WTC11 (cell line): ENCODE measurements at regions not wholly inside any gene's neighbourhood (a gene's known extent, or its start where the extent isn't known, plus 50 kb on each side); places are given as distances from the start of the nearest gene placed in this dataset.

Experiments used
- ATAC-seq: fragments of 200-7000 bp; cut with Tn5 transposase; 2 replicates; pipeline ENCODE4 v1.10.0; 2021; ENCODE audit warnings: mild to moderate bottlenecking, moderate library complexity
- CTCF ChIA-PET: fragments of 300-600 bp; sonication (Branson Sonifier 250); formaldehyde crosslinking; loops from one replicate; lab custom pipeline; 2021; ENCODE audit warnings: antibody characterized with exemption; lab: Charles Lee
- POLR2A ChIA-PET: fragments of 350-600 bp; sonication (Branson Sonifier 250); formaldehyde crosslinking; loops from one replicate; lab custom pipeline; 2021; ENCODE audit warnings: antibody characterized with exemption; lab: Charles Lee
- DNase-seq: peaks from one replicate; pipeline ENCODE4 v3.0.0; 2021; ENCODE audit warnings: low spot score
- H3K27ac Mint-ChIP-seq: 2 replicates; pipeline ENCODE4 v1.8.0; 2021; ENCODE audit warnings: mixed read lengths
- H3K27me3 Mint-ChIP-seq: 2 replicates; pipeline ENCODE4 v1.8.0; 2021; ENCODE audit warnings: low read depth, mild to moderate bottlenecking, moderate library complexity, mixed read lengths
- H3K36me3 Mint-ChIP-seq: 2 replicates; pipeline ENCODE4 v1.8.0; 2021; ENCODE audit warnings: mixed read lengths
- H3K4me1 Mint-ChIP-seq: 2 replicates; pipeline ENCODE4 v1.8.0; 2022; ENCODE audit warnings: mixed read lengths
- H3K4me3 Mint-ChIP-seq: 2 replicates; pipeline ENCODE4 v1.8.0; 2021; ENCODE audit warnings: mild to moderate bottlenecking, moderate library complexity, mixed read lengths
- H3K9me3 Mint-ChIP-seq: 2 replicates; pipeline ENCODE4 v1.8.0; 2021; ENCODE audit warnings: mixed read lengths
- ARID4B ChIP-seq: sonication (generic); formaldehyde crosslinking; IDR thresholded peaks from 2 replicates; pipeline ENCODE4 v1.8.0; 2023; ENCODE audit warnings: missing genetic modification reagents, mild to moderate bottlenecking, borderline replicate concordance
- CTCF ChIP-seq: fragments of 200-600 bp; IDR thresholded peaks from 2 replicates; pipeline ENCODE4 v1.8.0; 2022; ENCODE audit warnings: antibody characterized with exemption
- ESRRA ChIP-seq: sonication (generic); formaldehyde crosslinking; IDR thresholded peaks from 2 replicates; pipeline ENCODE4 v1.8.1; 2022; ENCODE audit warnings: mild to moderate bottlenecking, missing genetic modification reagents, borderline replicate concordance
- ETV6 ChIP-seq: sonication (generic); formaldehyde crosslinking; IDR thresholded peaks from 2 replicates; pipeline ENCODE4 v1.8.1; 2022; ENCODE audit warnings: mild to moderate bottlenecking, missing genetic modification reagents
- GABPB1 ChIP-seq: sonication (generic); formaldehyde crosslinking; IDR thresholded peaks from 2 replicates; pipeline ENCODE4 v1.8.1; 2023; ENCODE audit warnings: mild to moderate bottlenecking, missing genetic modification reagents
- MYBL2 ChIP-seq: sonication (generic); formaldehyde crosslinking; IDR thresholded peaks from 2 replicates; pipeline ENCODE4 v1.8.1; 2023; ENCODE audit warnings: mild to moderate bottlenecking, moderate library complexity, missing genetic modification reagents
- NFE2L1 ChIP-seq: sonication (generic); formaldehyde crosslinking; IDR thresholded peaks from 2 replicates; pipeline ENCODE4 v1.8.1; 2023; ENCODE audit warnings: missing genetic modification reagents
- NFYB ChIP-seq: sonication (generic); formaldehyde crosslinking; conservative IDR thresholded peaks from 2 replicates; pipeline ENCODE4 v1.8.0; 2022; ENCODE audit warnings: low read depth, missing genetic modification reagents
- NR2C2 ChIP-seq: sonication (generic); formaldehyde crosslinking; IDR thresholded peaks from 2 replicates; pipeline ENCODE4 v1.8.0; 2022; ENCODE audit warnings: mild to moderate bottlenecking, missing genetic modification reagents
- PRRX2 ChIP-seq: fragments of 250-450 bp; sonication (Bioruptor Pico); IDR thresholded peaks from 2 replicates; pipeline ENCODE4 v1.8.0; 2021; ENCODE audit warnings: mild to moderate bottlenecking
- SMAD3 ChIP-seq: sonication (generic); formaldehyde crosslinking; IDR thresholded peaks from 2 replicates; pipeline ENCODE4 v1.8.0; 2022; ENCODE audit warnings: missing genetic modification reagents, mild to moderate bottlenecking, borderline replicate concordance
- SOX15 ChIP-seq: fragments of 250-450 bp; sonication (Bioruptor Pico); IDR thresholded peaks from 2 replicates; pipeline ENCODE4 v1.9.0; 2021; ENCODE audit warnings: mild to moderate bottlenecking
- SP1 ChIP-seq: sonication (generic); formaldehyde crosslinking; conservative IDR thresholded peaks from 2 replicates; pipeline ENCODE4 v1.8.1; 2022; ENCODE audit warnings: missing genetic modification reagents
- ZBTB21 ChIP-seq: sonication (generic); formaldehyde crosslinking; IDR thresholded peaks from 2 replicates; pipeline ENCODE4 v1.8.1; 2023; ENCODE audit warnings: mild to moderate bottlenecking, missing genetic modification reagents, borderline replicate concordance
- ZNF138 ChIP-seq: sonication (generic); formaldehyde crosslinking; conservative IDR thresholded peaks from 2 replicates; pipeline ENCODE4 v1.8.1; 2022; ENCODE audit warnings: mild to moderate bottlenecking, moderate library complexity, missing genetic modification reagents
- ZNF671 ChIP-seq: fragments of 250-450 bp; sonication (Bioruptor Pico); IDR thresholded peaks from 2 replicates; pipeline ENCODE4 v1.8.0; 2021; ENCODE audit warnings: mild to moderate bottlenecking
- TF ChIP-seq, protein P1 (sequence below): fragments of 250-450 bp; sonication (Bioruptor Pico); IDR thresholded peaks from 2 replicates; pipeline ENCODE4 v1.9.0; 2021; ENCODE audit warnings: mild to moderate bottlenecking
- TF ChIP-seq, protein P2 (sequence below): sonication (generic); formaldehyde crosslinking; IDR thresholded peaks from 2 replicates; pipeline ENCODE4 v1.8.1; 2023; ENCODE audit warnings: mild to moderate bottlenecking, missing genetic modification reagents, moderate library complexity
- TF ChIP-seq, protein P3 (sequence below): sonication (generic); formaldehyde crosslinking; IDR thresholded peaks from 2 replicates; pipeline ENCODE4 v1.8.0; 2022; ENCODE audit warnings: mild to moderate bottlenecking, missing genetic modification reagents
- TF ChIP-seq, protein P4 (sequence below): fragments of 250-450 bp; sonication (Bioruptor Pico); IDR thresholded peaks from 2 replicates; pipeline ENCODE4 v2.1.2; 2022; ENCODE audit warnings: mild to moderate bottlenecking, moderate library complexity
- TF ChIP-seq, protein P5 (sequence below): fragments of 250-450 bp; sonication (Bioruptor Pico); IDR thresholded peaks from 2 replicates; pipeline ENCODE4 v1.8.0; 2021; ENCODE audit warnings: mild to moderate bottlenecking
- TF ChIP-seq, protein P6 (sequence below): sonication (generic); formaldehyde crosslinking; conservative IDR thresholded peaks from 2 replicates; pipeline ENCODE4 v1.8.1; 2022; ENCODE audit warnings: mild to moderate bottlenecking, missing genetic modification reagents
- TF ChIP-seq, protein P7 (sequence below): sonication (generic); formaldehyde crosslinking; IDR thresholded peaks from 2 replicates; pipeline ENCODE4 v1.8.1; 2023; ENCODE audit warnings: mild to moderate bottlenecking, missing genetic modification reagents, moderate library complexity

DNA sequence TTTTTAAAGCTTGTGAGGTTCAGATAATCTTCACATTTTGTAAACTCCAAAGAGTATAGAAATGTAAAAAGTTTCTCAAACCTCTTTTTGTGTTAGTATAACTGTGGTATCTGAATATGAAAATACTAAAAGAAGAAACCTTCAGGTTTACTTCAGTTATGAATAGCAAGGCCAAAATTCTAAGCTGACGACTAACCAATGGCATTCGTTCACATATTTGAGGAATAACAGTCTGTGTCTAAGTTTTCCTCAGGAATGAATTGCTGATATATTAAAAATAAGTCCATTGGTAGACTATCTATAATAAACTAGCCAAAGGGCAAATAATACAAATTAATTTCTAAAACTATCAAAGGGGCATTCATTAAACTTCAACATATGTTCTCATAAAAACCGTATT lies 206.0 kb downstream of the CXCL12 start:
- Mint-ChIP-seq H3K27me3 (no peaks in the 10 kb centered on the region; the same call in 1 of the 2 replicates), H3K4me1 (peaks cover under 1% of the 10 kb centered on the region; the same call in 1 of the 2 replicates)
- TF ChIP-seq ESRRA (CRISPR knock-in tag) (no peak), MYBL2 (CRISPR knock-in tag) (no peak), SP1 (no peak), ETV6 (no peak), PRRX2 (CRISPR knock-in tag) (no peak), ARID4B (CRISPR knock-in tag) (no peak), NFE2L1 (CRISPR knock-in tag) (no peak), NR2C2 (CRISPR knock-in tag) (no peak), ZNF138 (CRISPR knock-in tag) (no peak), NFYB (CRISPR knock-in tag) (no peak)
- TF ChIP-seq, protein P1, sequence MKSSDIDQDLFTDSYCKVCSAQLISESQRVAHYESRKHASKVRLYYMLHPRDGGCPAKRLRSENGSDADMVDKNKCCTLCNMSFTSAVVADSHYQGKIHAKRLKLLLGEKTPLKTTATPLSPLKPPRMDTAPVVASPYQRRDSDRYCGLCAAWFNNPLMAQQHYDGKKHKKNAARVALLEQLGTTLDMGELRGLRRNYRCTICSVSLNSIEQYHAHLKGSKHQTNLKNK = no peak
- TF ChIP-seq, protein P2, sequence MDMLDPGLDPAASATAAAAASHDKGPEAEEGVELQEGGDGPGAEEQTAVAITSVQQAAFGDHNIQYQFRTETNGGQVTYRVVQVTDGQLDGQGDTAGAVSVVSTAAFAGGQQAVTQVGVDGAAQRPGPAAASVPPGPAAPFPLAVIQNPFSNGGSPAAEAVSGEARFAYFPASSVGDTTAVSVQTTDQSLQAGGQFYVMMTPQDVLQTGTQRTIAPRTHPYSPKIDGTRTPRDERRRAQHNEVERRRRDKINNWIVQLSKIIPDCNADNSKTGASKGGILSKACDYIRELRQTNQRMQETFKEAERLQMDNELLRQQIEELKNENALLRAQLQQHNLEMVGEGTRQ (CRISPR knock-in tag) = no peak
- TF ChIP-seq, protein P3, sequence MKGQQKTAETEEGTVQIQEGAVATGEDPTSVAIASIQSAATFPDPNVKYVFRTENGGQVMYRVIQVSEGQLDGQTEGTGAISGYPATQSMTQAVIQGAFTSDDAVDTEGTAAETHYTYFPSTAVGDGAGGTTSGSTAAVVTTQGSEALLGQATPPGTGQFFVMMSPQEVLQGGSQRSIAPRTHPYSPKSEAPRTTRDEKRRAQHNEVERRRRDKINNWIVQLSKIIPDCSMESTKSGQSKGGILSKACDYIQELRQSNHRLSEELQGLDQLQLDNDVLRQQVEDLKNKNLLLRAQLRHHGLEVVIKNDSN (CRISPR knock-in tag) = no peak
- TF ChIP-seq, protein P4, sequence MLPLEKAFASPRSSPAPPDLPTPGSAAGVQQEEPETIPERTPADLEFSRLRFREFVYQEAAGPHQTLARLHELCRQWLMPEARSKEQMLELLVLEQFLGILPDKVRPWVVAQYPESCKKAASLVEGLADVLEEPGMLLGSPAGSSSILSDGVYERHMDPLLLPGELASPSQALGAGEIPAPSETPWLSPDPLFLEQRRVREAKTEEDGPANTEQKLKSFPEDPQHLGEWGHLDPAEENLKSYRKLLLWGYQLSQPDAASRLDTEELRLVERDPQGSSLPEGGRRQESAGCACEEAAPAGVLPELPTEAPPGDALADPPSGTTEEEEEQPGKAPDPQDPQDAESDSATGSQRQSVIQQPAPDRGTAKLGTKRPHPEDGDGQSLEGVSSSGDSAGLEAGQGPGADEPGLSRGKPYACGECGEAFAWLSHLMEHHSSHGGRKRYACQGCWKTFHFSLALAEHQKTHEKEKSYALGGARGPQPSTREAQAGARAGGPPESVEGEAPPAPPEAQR (CRISPR knock-in tag) = no peak
- TF ChIP-seq, all 79 proteins: peak for 0
- H3K27ac Mint-ChIP-seq = no peak overlapping the region
- ChIA-PET POLR2A (no interaction called here), CTCF (no interaction called here)
- no peaks in the 10 kb centered on the region for H3K9me3 Mint-ChIP-seq
- DNase-seq (no peak), ATAC-seq (no peak)
- no peaks in the 10 kb centered on the region for H3K36me3 Mint-ChIP-seq
- no peak overlapping the region for H3K4me3 Mint-ChIP-seq

GRCh38 chr10:44178281-44178680 lies 206.6 kb downstream of the CXCL12 start:
- TF ChIP-seq, protein P5, sequence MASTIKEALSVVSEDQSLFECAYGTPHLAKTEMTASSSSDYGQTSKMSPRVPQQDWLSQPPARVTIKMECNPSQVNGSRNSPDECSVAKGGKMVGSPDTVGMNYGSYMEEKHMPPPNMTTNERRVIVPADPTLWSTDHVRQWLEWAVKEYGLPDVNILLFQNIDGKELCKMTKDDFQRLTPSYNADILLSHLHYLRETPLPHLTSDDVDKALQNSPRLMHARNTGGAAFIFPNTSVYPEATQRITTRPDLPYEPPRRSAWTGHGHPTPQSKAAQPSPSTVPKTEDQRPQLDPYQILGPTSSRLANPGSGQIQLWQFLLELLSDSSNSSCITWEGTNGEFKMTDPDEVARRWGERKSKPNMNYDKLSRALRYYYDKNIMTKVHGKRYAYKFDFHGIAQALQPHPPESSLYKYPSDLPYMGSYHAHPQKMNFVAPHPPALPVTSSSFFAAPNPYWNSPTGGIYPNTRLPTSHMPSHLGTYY (CRISPR knock-in tag) = no peak
- TF ChIP-seq CTCF = no peak
- TF ChIP-seq, protein P6, sequence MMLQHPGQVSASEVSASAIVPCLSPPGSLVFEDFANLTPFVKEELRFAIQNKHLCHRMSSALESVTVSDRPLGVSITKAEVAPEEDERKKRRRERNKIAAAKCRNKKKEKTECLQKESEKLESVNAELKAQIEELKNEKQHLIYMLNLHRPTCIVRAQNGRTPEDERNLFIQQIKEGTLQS = no peak
- no peak for TF ChIP-seq SMAD3
- TF ChIP-seq, protein P7, sequence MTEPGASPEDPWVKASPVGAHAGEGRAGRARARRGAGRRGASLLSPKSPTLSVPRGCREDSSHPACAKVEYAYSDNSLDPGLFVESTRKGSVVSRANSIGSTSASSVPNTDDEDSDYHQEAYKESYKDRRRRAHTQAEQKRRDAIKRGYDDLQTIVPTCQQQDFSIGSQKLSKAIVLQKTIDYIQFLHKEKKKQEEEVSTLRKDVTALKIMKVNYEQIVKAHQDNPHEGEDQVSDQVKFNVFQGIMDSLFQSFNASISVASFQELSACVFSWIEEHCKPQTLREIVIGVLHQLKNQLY (CRISPR knock-in tag) = no peak
- no peak for TF ChIP-seq NFYB (CRISPR knock-in tag)
- TF ChIP-seq, protein P4 (CRISPR knock-in tag) = no peak
- no peak for TF ChIP-seq SOX15 (CRISPR knock-in tag)
- no peak for TF ChIP-seq GABPB1 (CRISPR knock-in tag)
- TF ChIP-seq ZNF671 = no peak
- TF ChIP-seq ZBTB21 (CRISPR knock-in tag) = no peak
- no peak overlapping the region for H3K4me3 Mint-ChIP-seq
- CTCF ChIA-PET = no interaction called here

More at GRCh38 chr10:44178281-44178680, 206.6 kb downstream of the CXCL12 start:
- H3K36me3 Mint-ChIP-seq = no peaks in the 10 kb centered on the region
- no peak overlapping the region for H3K27ac Mint-ChIP-seq
- POLR2A ChIA-PET = no interaction called here
- H3K9me3 Mint-ChIP-seq = no peaks in the 10 kb centered on the region
- H3K27me3 Mint-ChIP-seq = no peaks in the 10 kb centered on the region; the same call in 1 of the 2 replicates
- ATAC-seq (no peak), DNase-seq (no peak)
- peaks cover 5% of the 10 kb centered on the region; the same call in 1 of the 2 replicates for H3K4me1 Mint-ChIP-seq
